Keratinocyte (primary cell): ENCODE measurements at regions not wholly inside any gene's neighbourhood (a gene's known extent, or its start where the extent isn't known, plus 50 kb on each side); places are given as distances from the start of the nearest gene placed in this dataset.

Source experiments
- DNase-seq: peaks from one replicate; pipeline ENCODE4 v3.0.0-alpha.2; 2011; ENCODE audit warnings: low read depth, missing footprints, low spot score
- FAIRE-seq: peaks from 2 replicates; lab custom pipeline; 2011; peaks lifted over from hg19 to GRCh38; lab: Jason Lieb, UNC
- H2AFZ ChIP-seq: 2 replicates; pipeline ENCODE4 v1.6.0; 2012; ENCODE audit warnings: low read length, control low read depth, inconsistent platforms; ENCODE audit not compliant: control insufficient read depth
- H3K27ac ChIP-seq: 2 replicates; pipeline ENCODE4 v1.5.1; 2011; ENCODE audit warnings: low read length; ENCODE audit not compliant: control insufficient read depth, insufficient read depth
- H3K27me3 ChIP-seq: 3 replicates; pipeline ENCODE4 v1.6.0; 2011; ENCODE audit warnings: low read length; ENCODE audit not compliant: control insufficient read depth, insufficient read depth; ENCODE audit errors: extremely low read depth
- H3K36me3 ChIP-seq, 2 experiments: 2 replicates in 1 of 2; 3 replicates in 1 of 2; pipeline ENCODE4 v1.5.1; 2011; ENCODE audit warnings: low read length in 2 of 2, mild to moderate bottlenecking in 1 of 2; ENCODE audit not compliant: control insufficient read depth in 2 of 2, insufficient read depth in 2 of 2; ENCODE audit errors: extremely low read depth in 1 of 2
- H3K4me1 ChIP-seq: 3 replicates; pipeline ENCODE4 v1.5.1; 2011; ENCODE audit warnings: low read length; ENCODE audit not compliant: control insufficient read depth, insufficient read depth; ENCODE audit errors: extremely low read depth
- H3K4me2 ChIP-seq: 3 replicates; pipeline ENCODE4 v1.6.0; 2011; ENCODE audit warnings: low read depth, low read length; ENCODE audit not compliant: control insufficient read depth, insufficient read depth; ENCODE audit errors: extremely low read depth
- H3K4me3 ChIP-seq, 3 experiments: fragments of 200-600 bp in 1 of 3; sonication (generic) in 1 of 3; 2 replicates in 2 of 3; 3 replicates in 1 of 3; pipeline ENCODE4 v1.5.1; 2011 to 2016; ENCODE audit warnings: low read length in 3 of 3, mild to moderate bottlenecking in 3 of 3, control low read depth in 2 of 3, inconsistent platforms in 1 of 3, low read depth in 1 of 3, mixed read lengths in 1 of 3, mixed run types in 1 of 3, moderate library complexity in 1 of 3; ENCODE audit not compliant: control insufficient read depth in 2 of 3, insufficient read depth in 2 of 3; ENCODE audit errors: extremely low read depth in 1 of 3
- H3K79me2 ChIP-seq: 2 replicates; pipeline ENCODE4 v1.6.0; 2012; ENCODE audit warnings: low read length; ENCODE audit not compliant: control insufficient read depth, insufficient read depth
- H3K9ac ChIP-seq: 3 replicates; pipeline ENCODE4 v1.6.0; 2011; ENCODE audit warnings: low read length; ENCODE audit not compliant: control insufficient read depth, insufficient read depth; ENCODE audit errors: extremely low read depth
- H3K9me1 ChIP-seq: 3 replicates; pipeline ENCODE4 v1.6.0; 2011; ENCODE audit warnings: low read length; ENCODE audit not compliant: control insufficient read depth, insufficient read depth; ENCODE audit errors: extremely low read depth
- H3K9me3 ChIP-seq: 2 replicates; pipeline ENCODE4 v1.5.1; 2012; ENCODE audit warnings: low read depth, low read length; ENCODE audit not compliant: control insufficient read depth
- H4K20me1 ChIP-seq: 3 replicates; pipeline ENCODE4 v1.6.0; 2011; ENCODE audit warnings: low read length; ENCODE audit not compliant: control insufficient read depth, insufficient read depth; ENCODE audit errors: extremely low read depth
- EZH2 ChIP-seq: IDR thresholded peaks from one replicate; pipeline ENCODE4 v1.6.1; 2012; ENCODE audit warnings: inconsistent platforms, mild to moderate bottlenecking, low read length, moderate library complexity
- dilution Hi-C: fragments of 300-500 bp; cut with MboI; formaldehyde crosslinking; loops from one replicate; pipeline ENCODE4 v1.7.0; 2020; ENCODE audit warnings: low sequenced_read_pairs; ENCODE audit not compliant: extremely low pct_ligation_motif_present
- TF ChIP-seq, protein P1 (sequence below), 3 experiments: IDR thresholded peaks in 1 of 3; conservative IDR thresholded peaks in 1 of 3; optimal IDR thresholded peaks in 1 of 3; 2 replicates in 2 of 3; 3 replicates in 1 of 3; pipeline versions ENCODE3 to v1.5.1; 2011; ENCODE audit warnings: low read length in 3 of 3, mild to moderate bottlenecking in 3 of 3, moderate library complexity in 2 of 3, control low read depth in 1 of 3, inconsistent platforms in 1 of 3; ENCODE audit not compliant: insufficient read depth in 2 of 3; ENCODE audit errors: extremely low read depth in 1 of 3

DNA sequence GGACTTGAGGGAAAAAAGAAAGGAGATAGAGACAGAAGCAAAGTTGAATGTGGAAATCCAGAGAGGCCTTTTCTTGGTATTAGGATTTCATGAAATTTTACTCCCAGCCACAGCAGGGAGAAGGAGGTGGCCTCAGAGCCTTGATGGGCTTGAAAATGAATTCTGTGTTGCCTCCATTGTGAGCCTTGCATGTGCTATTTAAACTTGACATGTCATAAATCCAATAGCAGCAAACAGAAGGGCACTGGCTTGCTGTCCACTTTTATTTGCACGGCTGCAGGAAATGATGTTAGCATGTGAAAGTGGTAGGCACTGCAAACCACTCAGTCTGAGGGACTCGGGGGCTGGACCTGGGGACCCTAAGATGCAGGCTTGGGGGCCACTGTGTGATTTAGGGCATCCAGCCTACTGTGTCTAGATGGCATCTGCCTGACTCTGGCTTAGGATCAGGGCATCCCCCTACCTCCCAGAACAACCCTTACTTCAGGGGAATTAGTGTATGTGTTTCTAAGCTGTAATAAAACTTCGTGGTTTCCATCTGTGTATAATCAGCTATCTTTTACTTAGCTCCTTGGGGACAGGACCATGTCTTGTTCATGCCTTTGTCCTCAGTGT, 139.1 kb upstream of the SKOR2 start:
- no peaks in the 10 kb centered on the region for H3K27me3 ChIP-seq
- no peaks in the 10 kb centered on the region for H4K20me1 ChIP-seq
- no peak overlapping the region for H3K27ac ChIP-seq
- no peaks in the 10 kb centered on the region for H3K9me1 ChIP-seq
- FAIRE-seq (no peak), DNase-seq (no peak)
- no peak overlapping the region for H3K4me3 ChIP-seq
- no peaks in the 10 kb centered on the region for H3K9me3 ChIP-seq
- dilution Hi-C loops = no loop called here
- H3K4me1 ChIP-seq = no peaks in the 10 kb centered on the region
- no peak overlapping the region for H3K9ac ChIP-seq
- no peak overlapping the region for H3K4me2 ChIP-seq
- H2AFZ ChIP-seq = no peak overlapping the region
- H3K36me3 ChIP-seq = no peaks in the 10 kb centered on the region
- no peaks in the 10 kb centered on the region for H3K79me2 ChIP-seq
- TF ChIP-seq, protein P1, sequence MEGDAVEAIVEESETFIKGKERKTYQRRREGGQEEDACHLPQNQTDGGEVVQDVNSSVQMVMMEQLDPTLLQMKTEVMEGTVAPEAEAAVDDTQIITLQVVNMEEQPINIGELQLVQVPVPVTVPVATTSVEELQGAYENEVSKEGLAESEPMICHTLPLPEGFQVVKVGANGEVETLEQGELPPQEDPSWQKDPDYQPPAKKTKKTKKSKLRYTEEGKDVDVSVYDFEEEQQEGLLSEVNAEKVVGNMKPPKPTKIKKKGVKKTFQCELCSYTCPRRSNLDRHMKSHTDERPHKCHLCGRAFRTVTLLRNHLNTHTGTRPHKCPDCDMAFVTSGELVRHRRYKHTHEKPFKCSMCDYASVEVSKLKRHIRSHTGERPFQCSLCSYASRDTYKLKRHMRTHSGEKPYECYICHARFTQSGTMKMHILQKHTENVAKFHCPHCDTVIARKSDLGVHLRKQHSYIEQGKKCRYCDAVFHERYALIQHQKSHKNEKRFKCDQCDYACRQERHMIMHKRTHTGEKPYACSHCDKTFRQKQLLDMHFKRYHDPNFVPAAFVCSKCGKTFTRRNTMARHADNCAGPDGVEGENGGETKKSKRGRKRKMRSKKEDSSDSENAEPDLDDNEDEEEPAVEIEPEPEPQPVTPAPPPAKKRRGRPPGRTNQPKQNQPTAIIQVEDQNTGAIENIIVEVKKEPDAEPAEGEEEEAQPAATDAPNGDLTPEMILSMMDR (optimal IDR thresholded peaks at IDR 0.05 in 1 of 3, IDR thresholded peaks at IDR 0.05 in 1 of 3, conservative IDR thresholded peaks at IDR 0.05 in 1 of 3; ENCODE audit: extremely low read depth in 1 of 3, insufficient read depth in 2 of 3, low read length in 3 of 3) = no peak
- TF ChIP-seq EZH2 = no peak

DNA sequence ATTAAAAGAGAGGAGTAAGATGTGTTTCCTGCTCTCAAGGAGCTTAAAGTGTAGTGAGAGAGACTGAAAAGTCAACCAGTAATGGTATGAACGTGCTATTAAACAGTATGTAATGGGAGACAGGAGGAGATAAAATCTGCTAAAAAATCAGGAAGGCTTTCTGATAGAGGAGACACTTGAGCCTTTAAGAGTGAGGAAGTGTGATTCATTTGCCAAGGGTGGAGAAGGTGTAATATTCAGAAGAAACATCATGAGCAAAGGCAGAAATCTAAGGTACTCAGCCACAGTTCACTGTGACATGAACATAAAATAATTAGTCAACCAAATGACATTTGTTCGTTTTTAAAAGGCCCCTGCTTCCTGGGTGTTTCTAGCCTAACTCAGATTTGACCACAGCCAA, 137.8 kb upstream of the SKOR2 start:
- FAIRE-seq (no peak), DNase-seq (no peak)
- Histone ChIP-seq H3K27me3 (no peaks in the 10 kb centered on the region), H3K9me1 (no peaks in the 10 kb centered on the region), H2AFZ (no peak overlapping the region), H3K9ac (no peak overlapping the region), H3K36me3 (no peaks in the 10 kb centered on the region), H4K20me1 (no peaks in the 10 kb centered on the region), H3K4me1 (no peaks in the 10 kb centered on the region), H3K4me2 (no peak overlapping the region), H3K9me3 (no peaks in the 10 kb centered on the region), H3K27ac (no peak overlapping the region), H3K79me2 (no peaks in the 10 kb centered on the region), H3K4me3 (no peak overlapping the region)
- no peak for TF ChIP-seq EZH2
- TF ChIP-seq, protein P1 (optimal IDR thresholded peaks at IDR 0.05 in 1 of 3, IDR thresholded peaks at IDR 0.05 in 1 of 3, conservative IDR thresholded peaks at IDR 0.05 in 1 of 3; ENCODE audit: extremely low read depth in 1 of 3, insufficient read depth in 2 of 3, low read length in 3 of 3) = no peak
- dilution Hi-C loops = no loop called here
